Epithelial cell of esophagus (primary cell): ENCODE measurements at regions not wholly inside any gene's neighbourhood (a gene's known extent, or its start where the extent isn't known, plus 50 kb on each side); places are given as distances from the start of the nearest gene placed in this dataset.

Experiments used
- DNase-seq: peaks from one replicate; pipeline ENCODE4 v3.0.0; 2010; ENCODE audit warnings: low read depth
- H3K4me3 ChIP-seq: 2 replicates; pipeline ENCODE4 v1.5.1; 2011; ENCODE audit warnings: mild to moderate bottlenecking, low read length, control low read depth
- CTCF ChIP-seq: IDR thresholded peaks from 2 replicates; pipeline ENCODE4 v1.5.1; 2011; ENCODE audit warnings: low read depth, mild to moderate bottlenecking, low read length, control low read depth, inconsistent platforms; ENCODE audit not compliant: insufficient read depth; ENCODE audit errors: missing control alignments

- TF ChIP-seq CTCF, result no peak
- H3K4me3 ChIP-seq, result no peak overlapping the region
- no peak for DNase-seq
Observed at GRCh38 chr2:602571-603359, 74.4 kb downstream of the TMEM18 start.

GRCh38 chr2:601806-602455, 75.3 kb downstream of the TMEM18 start:
- no peak for DNase-seq
- TF ChIP-seq CTCF, result no peak
- no peak overlapping the region for H3K4me3 ChIP-seq

- H3K4me3 ChIP-seq, result no peak overlapping the region
- no peak for DNase-seq
- no peak for TF ChIP-seq CTCF
Observed at GRCh38 chr2:601387-601698, 75.9 kb downstream of the TMEM18 start.

- TF ChIP-seq CTCF, result no peak
- no peak for DNase-seq
- H3K4me3 ChIP-seq, result no peak overlapping the region
Observed at GRCh38 chr2:600542-601386, 76.4 kb downstream of the TMEM18 start.

GRCh38 chr2:599601-600000, 77.6 kb downstream of the TMEM18 start:
- H3K4me3 ChIP-seq, result no peak overlapping the region
- no peak for TF ChIP-seq CTCF
- no peak for DNase-seq

- no peak overlapping the region for H3K4me3 ChIP-seq
- no peak for DNase-seq
- TF ChIP-seq CTCF, result no peak
Observed at GRCh38 chr2:598058-598802, 79.0 kb downstream of the TMEM18 start.
